ENCODE measurements at regions not wholly inside any gene's neighbourhood (a gene's known extent, or its start where the extent isn't known, plus 50 kb on each side); places are given as distances from the start of the nearest gene placed in this dataset.

DNA sequence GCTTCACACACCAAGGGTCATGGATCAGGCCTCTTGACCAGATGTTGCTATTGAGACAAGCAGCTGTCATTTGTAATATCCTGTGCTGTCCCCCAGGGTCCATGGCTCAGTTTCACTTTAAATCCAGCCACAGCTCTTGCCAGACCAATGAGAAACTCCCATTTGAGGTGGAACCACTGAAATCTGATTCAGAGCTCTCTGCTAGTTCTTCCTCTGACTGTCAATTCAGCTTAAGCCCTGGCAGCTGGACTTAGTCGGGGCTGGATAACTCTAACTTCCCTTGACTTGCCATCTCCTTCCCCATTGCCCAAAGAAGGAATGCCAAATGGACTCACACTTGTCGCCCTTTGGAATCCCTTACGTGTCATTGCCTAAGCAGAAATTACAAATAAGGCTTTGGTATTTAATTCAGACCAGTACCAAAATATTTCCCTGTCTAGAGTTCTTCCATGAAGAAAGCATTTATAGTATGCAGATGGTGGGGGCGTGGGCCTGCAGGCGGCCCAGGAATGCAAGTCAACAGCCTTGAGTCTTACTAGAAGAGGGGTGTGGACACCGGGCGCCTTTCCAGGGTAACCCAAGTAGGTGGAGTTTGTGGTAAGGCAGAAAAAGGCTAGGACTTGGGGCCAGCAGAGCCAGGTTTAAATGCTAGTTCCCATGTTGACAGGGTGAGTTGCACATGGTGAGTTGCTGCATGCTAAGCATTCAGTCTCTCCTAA, 96.9 kb upstream of the TMPO start:
- Mint-ChIP-seq H3K27ac (peak overlapping the region; percentile 87), H3K4me3 (no peak overlapping the region), H3K27me3 (ENCODE audit: insufficient read depth, low read depth) (peaks cover 4% of the 10 kb centered on the region), H3K9me3 (peaks cover 4% of the 10 kb centered on the region), H3K4me1 (peaks cover 35% of the 10 kb centered on the region), H3K36me3 (no peaks in the 10 kb centered on the region)
- H4K20me1 ChIP-seq (ENCODE audit: low read depth), result no peaks in the 10 kb centered on the region
- H3K4me2 ChIP-seq, result peak overlapping the region; percentile 10
- no peaks in the 10 kb centered on the region for H3K27me3 ChIP-seq
- H3K36me3 ChIP-seq, result no peaks in the 10 kb centered on the region
- H3K4me3 ChIP-seq, result no peak overlapping the region
- H3K9ac ChIP-seq, result no peak overlapping the region
- no peaks in the 10 kb centered on the region for H3K79me2 ChIP-seq (ENCODE audit: low read depth)
- no peak overlapping the region for H2AFZ ChIP-seq (replicated peaks)
- TF ChIP-seq, protein P1, sequence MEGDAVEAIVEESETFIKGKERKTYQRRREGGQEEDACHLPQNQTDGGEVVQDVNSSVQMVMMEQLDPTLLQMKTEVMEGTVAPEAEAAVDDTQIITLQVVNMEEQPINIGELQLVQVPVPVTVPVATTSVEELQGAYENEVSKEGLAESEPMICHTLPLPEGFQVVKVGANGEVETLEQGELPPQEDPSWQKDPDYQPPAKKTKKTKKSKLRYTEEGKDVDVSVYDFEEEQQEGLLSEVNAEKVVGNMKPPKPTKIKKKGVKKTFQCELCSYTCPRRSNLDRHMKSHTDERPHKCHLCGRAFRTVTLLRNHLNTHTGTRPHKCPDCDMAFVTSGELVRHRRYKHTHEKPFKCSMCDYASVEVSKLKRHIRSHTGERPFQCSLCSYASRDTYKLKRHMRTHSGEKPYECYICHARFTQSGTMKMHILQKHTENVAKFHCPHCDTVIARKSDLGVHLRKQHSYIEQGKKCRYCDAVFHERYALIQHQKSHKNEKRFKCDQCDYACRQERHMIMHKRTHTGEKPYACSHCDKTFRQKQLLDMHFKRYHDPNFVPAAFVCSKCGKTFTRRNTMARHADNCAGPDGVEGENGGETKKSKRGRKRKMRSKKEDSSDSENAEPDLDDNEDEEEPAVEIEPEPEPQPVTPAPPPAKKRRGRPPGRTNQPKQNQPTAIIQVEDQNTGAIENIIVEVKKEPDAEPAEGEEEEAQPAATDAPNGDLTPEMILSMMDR (IDR thresholded peaks at IDR 0.05), result no peak
- no peak for TF ChIP-seq EZH2phosphoT487 (IDR thresholded peaks at IDR 0.05)
- TF ChIP-seq EZH2 (IDR thresholded peaks at IDR 0.05), result no peak
- peak overlapping the region; percentile 13 for H3K27ac ChIP-seq
- H3F3A ChIP-seq (ENCODE audit: low read depth), result peaks cover 13% of the 10 kb centered on the region
- H3K4me1 ChIP-seq, result peaks cover 24% of the 10 kb centered on the region
- peak; percentile 52 for DNase-seq (ENCODE audit: low spot score)
- H3K9me3 ChIP-seq (ENCODE audit: low read depth), result no peaks in the 10 kb centered on the region

DNA sequence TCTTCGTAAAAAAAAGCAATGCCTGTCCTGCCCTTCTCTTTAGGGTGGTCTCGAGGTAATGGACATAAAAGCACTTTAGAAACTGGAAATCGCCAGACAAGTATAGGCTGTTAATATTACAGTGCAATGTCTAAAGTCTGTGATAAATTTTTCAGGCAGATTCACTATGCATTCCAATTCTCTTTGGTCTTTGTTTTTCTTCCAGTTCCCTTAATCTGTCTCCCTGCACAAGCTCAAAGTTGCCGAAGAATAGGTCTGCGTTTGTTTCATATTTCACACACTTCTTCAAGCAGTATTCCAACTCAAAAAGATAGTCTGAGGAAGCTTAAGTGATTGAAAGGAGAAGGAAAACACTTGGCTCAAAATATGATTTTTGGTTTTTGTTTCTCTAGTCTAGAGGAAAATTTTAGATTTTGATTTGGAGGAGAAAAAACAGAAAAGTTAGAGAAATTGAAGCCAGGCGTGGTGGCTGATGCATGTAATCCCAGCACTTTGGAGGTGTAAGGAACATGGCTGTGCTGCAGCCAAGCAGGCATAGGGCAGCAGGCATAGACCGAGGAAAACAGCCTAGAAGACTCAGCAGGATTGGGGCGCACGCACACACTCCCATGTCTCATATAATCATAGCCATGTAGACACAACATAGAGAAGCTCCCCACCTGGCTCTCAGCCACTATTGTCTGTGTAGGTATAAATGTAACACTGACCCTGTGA, 96.2 kb upstream of the TMPO start:
- DNase-seq (ENCODE audit: low spot score), result no peak
- Histone ChIP-seq H3K36me3 (no peaks in the 10 kb centered on the region), H3K79me2 (ENCODE audit: low read depth) (no peaks in the 10 kb centered on the region), H3K9me3 (ENCODE audit: low read depth) (no peaks in the 10 kb centered on the region), H3K27me3 (no peaks in the 10 kb centered on the region), H3K4me3 (no peak overlapping the region), H3F3A (ENCODE audit: low read depth) (peaks cover 13% of the 10 kb centered on the region), H2AFZ (replicated peaks) (no peak overlapping the region), H3K27ac (no peak overlapping the region), H3K4me2 (no peak overlapping the region), H3K9ac (no peak overlapping the region), H4K20me1 (ENCODE audit: low read depth) (no peaks in the 10 kb centered on the region), H3K4me1 (peaks cover 24% of the 10 kb centered on the region)
- Mint-ChIP-seq H3K36me3 (no peaks in the 10 kb centered on the region), H3K4me1 (peaks cover 31% of the 10 kb centered on the region), H3K4me3 (no peak overlapping the region), H3K9me3 (peaks cover 4% of the 10 kb centered on the region), H3K27ac (peak overlapping the region; percentile 5), H3K27me3 (ENCODE audit: insufficient read depth, low read depth) (peaks cover 4% of the 10 kb centered on the region)
- TF ChIP-seq EZH2phosphoT487 (IDR thresholded peaks at IDR 0.05) (no peak), EZH2 (IDR thresholded peaks at IDR 0.05) (no peak)
- TF ChIP-seq, protein P1 (IDR thresholded peaks at IDR 0.05), result no peak

DNA sequence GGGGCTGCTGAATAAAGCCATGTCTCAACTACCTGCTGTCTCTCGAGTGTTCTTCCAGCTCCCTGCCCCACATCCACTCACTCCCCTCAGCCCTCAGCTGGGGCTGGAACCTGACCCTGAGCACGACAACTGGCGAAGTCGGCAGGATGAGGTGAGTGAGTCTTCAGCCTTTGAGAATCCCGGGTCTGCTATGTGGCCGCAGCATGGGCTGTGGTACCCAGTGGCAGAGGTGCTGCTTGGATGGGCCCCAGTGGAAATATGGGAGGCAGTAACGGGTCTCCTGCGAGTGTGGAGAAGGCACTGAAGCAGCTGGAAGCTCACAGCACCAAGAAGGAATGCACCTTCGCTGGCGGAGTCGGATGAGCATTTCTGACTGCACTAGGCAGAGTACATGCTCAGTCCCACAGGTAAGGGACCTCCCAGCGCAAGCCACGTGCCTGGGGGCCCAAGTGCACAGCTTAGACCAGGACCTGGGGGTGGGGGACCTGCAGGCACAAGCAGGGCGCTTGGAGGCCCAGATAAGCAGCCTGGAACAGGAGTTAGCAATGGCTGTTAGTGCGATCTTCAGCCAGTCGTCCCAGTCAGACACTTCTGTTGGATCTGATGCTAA, 95.5 kb upstream of the TMPO start:
- Mint-ChIP-seq H3K27ac (peak overlapping the region; percentile 78), H3K4me3 (no peak overlapping the region), H3K27me3 (ENCODE audit: insufficient read depth, low read depth) (peaks cover 4% of the 10 kb centered on the region), H3K9me3 (peaks cover 2% of the 10 kb centered on the region), H3K4me1 (peaks cover 31% of the 10 kb centered on the region), H3K36me3 (no peaks in the 10 kb centered on the region)
- no peaks in the 10 kb centered on the region for H4K20me1 ChIP-seq (ENCODE audit: low read depth)
- no peaks in the 10 kb centered on the region for H3K9me3 ChIP-seq (ENCODE audit: low read depth)
- H2AFZ ChIP-seq (replicated peaks), result no peak overlapping the region
- no peak overlapping the region for H3K27ac ChIP-seq
- no peak overlapping the region for H3K9ac ChIP-seq
- peaks cover 13% of the 10 kb centered on the region for H3F3A ChIP-seq (ENCODE audit: low read depth)
- H3K79me2 ChIP-seq (ENCODE audit: low read depth), result no peaks in the 10 kb centered on the region
- H3K27me3 ChIP-seq, result no peaks in the 10 kb centered on the region
- DNase-seq (ENCODE audit: low spot score), result no peak
- TF ChIP-seq, protein P1 (IDR thresholded peaks at IDR 0.05), result no peak
- TF ChIP-seq EZH2phosphoT487 (IDR thresholded peaks at IDR 0.05), result no peak
- TF ChIP-seq EZH2 (IDR thresholded peaks at IDR 0.05), result no peak
- no peak overlapping the region for H3K4me2 ChIP-seq
- no peaks in the 10 kb centered on the region for H3K36me3 ChIP-seq
- peaks cover 24% of the 10 kb centered on the region for H3K4me1 ChIP-seq
- H3K4me3 ChIP-seq, result no peak overlapping the region
